Liver (tissue), 2 donors: ENCODE measurements at regions not wholly inside any gene's neighbourhood (a gene's known extent, or its start where the extent isn't known, plus 50 kb on each side); places are given as distances from the start of the nearest gene placed in this dataset.

Source experiments
- CTCF ChIP-seq: fragments of 150-350 bp; IDR thresholded peaks from 2 replicates; pipeline ENCODE4 v1.5.1; 2017; ENCODE audit warnings: improper control_type of control experiment, low read depth, low read length; ENCODE audit not compliant: missing input control
- TF ChIP-seq, protein P1 (sequence below): IDR thresholded peaks from 2 replicates; pipeline ENCODE4 v1.6.1; 2016; ENCODE audit warnings: antibody characterized with exemption, mild to moderate bottlenecking
- donor health status: healthy.

- TF ChIP-seq, protein P1, sequence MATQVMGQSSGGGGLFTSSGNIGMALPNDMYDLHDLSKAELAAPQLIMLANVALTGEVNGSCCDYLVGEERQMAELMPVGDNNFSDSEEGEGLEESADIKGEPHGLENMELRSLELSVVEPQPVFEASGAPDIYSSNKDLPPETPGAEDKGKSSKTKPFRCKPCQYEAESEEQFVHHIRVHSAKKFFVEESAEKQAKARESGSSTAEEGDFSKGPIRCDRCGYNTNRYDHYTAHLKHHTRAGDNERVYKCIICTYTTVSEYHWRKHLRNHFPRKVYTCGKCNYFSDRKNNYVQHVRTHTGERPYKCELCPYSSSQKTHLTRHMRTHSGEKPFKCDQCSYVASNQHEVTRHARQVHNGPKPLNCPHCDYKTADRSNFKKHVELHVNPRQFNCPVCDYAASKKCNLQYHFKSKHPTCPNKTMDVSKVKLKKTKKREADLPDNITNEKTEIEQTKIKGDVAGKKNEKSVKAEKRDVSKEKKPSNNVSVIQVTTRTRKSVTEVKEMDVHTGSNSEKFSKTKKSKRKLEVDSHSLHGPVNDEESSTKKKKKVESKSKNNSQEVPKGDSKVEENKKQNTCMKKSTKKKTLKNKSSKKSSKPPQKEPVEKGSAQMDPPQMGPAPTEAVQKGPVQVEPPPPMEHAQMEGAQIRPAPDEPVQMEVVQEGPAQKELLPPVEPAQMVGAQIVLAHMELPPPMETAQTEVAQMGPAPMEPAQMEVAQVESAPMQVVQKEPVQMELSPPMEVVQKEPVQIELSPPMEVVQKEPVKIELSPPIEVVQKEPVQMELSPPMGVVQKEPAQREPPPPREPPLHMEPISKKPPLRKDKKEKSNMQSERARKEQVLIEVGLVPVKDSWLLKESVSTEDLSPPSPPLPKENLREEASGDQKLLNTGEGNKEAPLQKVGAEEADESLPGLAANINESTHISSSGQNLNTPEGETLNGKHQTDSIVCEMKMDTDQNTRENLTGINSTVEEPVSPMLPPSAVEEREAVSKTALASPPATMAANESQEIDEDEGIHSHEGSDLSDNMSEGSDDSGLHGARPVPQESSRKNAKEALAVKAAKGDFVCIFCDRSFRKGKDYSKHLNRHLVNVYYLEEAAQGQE: no peak
- no peak for TF ChIP-seq CTCF
Observed at GRCh38 chr7:55308186-55308929, 56.8 kb upstream of the LANCL2 start.
